Mucosa of descending colon (tissue), 3 donors: ENCODE measurements at regions not wholly inside any gene's neighbourhood (a gene's known extent, or its start where the extent isn't known, plus 50 kb on each side); places are given as distances from the start of the nearest gene placed in this dataset.

Experiments used
- ATAC-seq: fragments of 200-7000 bp; cut with Tn5 transposase; one replicate; pipeline ENCODE4 v1.9.1; 2020; ENCODE audit warnings: mild to moderate bottlenecking, moderate library complexity
- DNase-seq, 3 donors: peaks; one replicate each; pipeline ENCODE4 v3.0.0-alpha.2; 2020
- H3K36me3 ChIP-seq: fragments of 200-600 bp; one replicate; pipeline ENCODE4 v1.8.0; 2021; ENCODE audit warnings: low read depth, mild to moderate bottlenecking
- H3K4me1 ChIP-seq: fragments of 200-600 bp; one replicate; pipeline ENCODE4 v1.8.0; 2021; ENCODE audit warnings: low read depth, mild to moderate bottlenecking
- H3K4me3 ChIP-seq: fragments of 200-600 bp; one replicate; pipeline ENCODE4 v1.8.0; 2021; ENCODE audit warnings: mild to moderate bottlenecking
- H3K9me3 ChIP-seq: fragments of 200-600 bp; one replicate; pipeline ENCODE4 v1.8.0; 2021; ENCODE audit warnings: mild to moderate bottlenecking
- intact Hi-C, 2 donors: fragments of 100-400 bp; cut with DNase I in 1 of 2; cut with micrococcal nuclease in 1 of 2; formaldehyde crosslinking; loops; one replicate each; pipeline versions ENCODE4 v1.11.0 to v1.11.1; 2022; cut with DNase I, micrococcal nuclease
- TF ChIP-seq, protein P1 (sequence below): fragments of 200-600 bp; IDR thresholded peaks from one replicate; pipeline ENCODE4 v1.8.0; 2022; ENCODE audit warnings: antibody characterized with exemption, mild to moderate bottlenecking
- donor health status: DM: no; HTN: no; CAD: no; lungs with moderate emphysema.
- donor health status: DM: no; HTN: no; CAD: no.
- donor health status: DM: no; HTN: yes; CAD: no.

- no peak overlapping the region for H3K4me3 ChIP-seq
- intact Hi-C loops, result no loop called here
- H3K9me3 ChIP-seq, result no peaks in the 10 kb centered on the region
- DNase-seq (no peak), ATAC-seq (no peak)
- H3K4me1 ChIP-seq, result no peaks in the 10 kb centered on the region
- TF ChIP-seq, protein P1, sequence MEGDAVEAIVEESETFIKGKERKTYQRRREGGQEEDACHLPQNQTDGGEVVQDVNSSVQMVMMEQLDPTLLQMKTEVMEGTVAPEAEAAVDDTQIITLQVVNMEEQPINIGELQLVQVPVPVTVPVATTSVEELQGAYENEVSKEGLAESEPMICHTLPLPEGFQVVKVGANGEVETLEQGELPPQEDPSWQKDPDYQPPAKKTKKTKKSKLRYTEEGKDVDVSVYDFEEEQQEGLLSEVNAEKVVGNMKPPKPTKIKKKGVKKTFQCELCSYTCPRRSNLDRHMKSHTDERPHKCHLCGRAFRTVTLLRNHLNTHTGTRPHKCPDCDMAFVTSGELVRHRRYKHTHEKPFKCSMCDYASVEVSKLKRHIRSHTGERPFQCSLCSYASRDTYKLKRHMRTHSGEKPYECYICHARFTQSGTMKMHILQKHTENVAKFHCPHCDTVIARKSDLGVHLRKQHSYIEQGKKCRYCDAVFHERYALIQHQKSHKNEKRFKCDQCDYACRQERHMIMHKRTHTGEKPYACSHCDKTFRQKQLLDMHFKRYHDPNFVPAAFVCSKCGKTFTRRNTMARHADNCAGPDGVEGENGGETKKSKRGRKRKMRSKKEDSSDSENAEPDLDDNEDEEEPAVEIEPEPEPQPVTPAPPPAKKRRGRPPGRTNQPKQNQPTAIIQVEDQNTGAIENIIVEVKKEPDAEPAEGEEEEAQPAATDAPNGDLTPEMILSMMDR, result no peak
- no peaks in the 10 kb centered on the region for H3K36me3 ChIP-seq
Measured at GRCh38 chr7:79540592-79540991, 87.1 kb upstream of the MAGI2 start.

- Histone ChIP-seq H3K4me3 (no peak overlapping the region), H3K9me3 (no peaks in the 10 kb centered on the region), H3K4me1 (no peaks in the 10 kb centered on the region), H3K36me3 (no peaks in the 10 kb centered on the region)
- TF ChIP-seq, protein P1, result no peak
- ATAC-seq (no peak), DNase-seq (no peak)
- intact Hi-C loops, result no loop called here
Measured at GRCh38 chr7:79534128-79534527, 80.7 kb upstream of the MAGI2 start.

- intact Hi-C loops, result no loop called here
- Histone ChIP-seq H3K4me1 (no peaks in the 10 kb centered on the region), H3K9me3 (no peaks in the 10 kb centered on the region), H3K4me3 (no peak overlapping the region), H3K36me3 (no peaks in the 10 kb centered on the region)
- TF ChIP-seq, protein P1, result no peak
- ATAC-seq, result no peak
- no peak for DNase-seq
Measured at GRCh38 chr7:79531905-79532664, 78.6 kb upstream of the MAGI2 start.

- TF ChIP-seq, protein P1, result no peak
- ATAC-seq (no peak), DNase-seq (no peak)
- Histone ChIP-seq H3K4me1 (no peaks in the 10 kb centered on the region), H3K36me3 (no peaks in the 10 kb centered on the region), H3K9me3 (no peaks in the 10 kb centered on the region), H3K4me3 (no peak overlapping the region)
- intact Hi-C loops, result no loop called here
Measured at GRCh38 chr7:79531116-79531515, 77.6 kb upstream of the MAGI2 start.

- no peaks in the 10 kb centered on the region for H3K9me3 ChIP-seq
- no peak for DNase-seq
- TF ChIP-seq, protein P1, result no peak
- H3K4me1 ChIP-seq, result no peaks in the 10 kb centered on the region
- ATAC-seq, result no peak
- no peaks in the 10 kb centered on the region for H3K36me3 ChIP-seq
- intact Hi-C loops, result no loop called here
- no peak overlapping the region for H3K4me3 ChIP-seq
Measured at GRCh38 chr7:79529881-79530235, 76.4 kb upstream of the MAGI2 start.
